AML-193 (cell line): ENCODE measurements at regions not wholly inside any gene's neighbourhood (a gene's known extent, or its start where the extent isn't known, plus 50 kb on each side); places are given as distances from the start of the nearest gene placed in this dataset.
A peak's percentile ranks its signal among the peaks of the same experiment; 100 is the strongest.

Source experiments
- DNase-seq, 2 experiments: peaks; one replicate each; lab custom pipeline; 2025; lab: John Stamatoyannopoulos, UW

- no peak for DNase-seq
Observed at GRCh38 chr21:35843911-35844667, 216.2 kb downstream of the SETD4 start.

- DNase-seq: no peak
Observed at GRCh38 chr21:35840949-35841348, 219.4 kb downstream of the SETD4 start.

- peak; percentile 59 to 68 for DNase-seq
Observed at GRCh38 chr21:35840197-35840799, 220.0 kb downstream of the SETD4 start.

DNA sequence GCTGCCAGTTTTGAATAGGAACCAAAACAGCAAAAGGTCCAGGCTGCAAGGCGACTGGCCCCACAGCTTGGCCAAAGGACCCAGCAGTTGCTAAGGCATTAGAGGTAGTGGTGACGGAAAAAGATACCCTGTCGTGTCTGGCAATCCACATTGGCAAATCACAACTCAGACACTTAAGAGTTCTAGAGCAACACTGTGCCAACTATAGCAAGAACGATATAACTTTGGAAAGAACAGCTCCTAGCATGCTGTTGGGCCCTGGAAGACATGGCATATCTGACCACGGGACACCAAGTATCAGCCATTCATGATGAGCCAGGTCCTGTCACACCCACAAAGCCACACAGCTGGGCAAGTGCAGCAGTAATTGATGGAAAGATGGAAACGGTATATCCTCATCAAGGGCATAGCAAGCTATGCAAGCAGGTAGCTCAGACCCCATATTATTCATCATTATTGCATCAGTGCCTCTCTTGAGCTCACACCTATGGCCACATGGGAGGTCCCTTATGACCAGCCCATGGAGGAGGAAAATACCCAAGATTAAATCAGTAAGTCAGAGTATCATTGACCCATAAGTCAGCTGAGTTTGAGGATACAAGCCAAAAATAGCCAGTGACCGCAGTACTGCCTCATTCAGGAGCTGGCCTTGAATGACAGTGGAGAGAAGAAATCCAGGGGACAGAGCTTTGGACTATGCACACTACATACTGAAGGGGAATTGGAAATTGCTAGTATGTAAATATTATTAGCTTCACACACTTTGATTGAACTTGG, 221.2 kb downstream of the SETD4 start:
- no peak for DNase-seq

DNA sequence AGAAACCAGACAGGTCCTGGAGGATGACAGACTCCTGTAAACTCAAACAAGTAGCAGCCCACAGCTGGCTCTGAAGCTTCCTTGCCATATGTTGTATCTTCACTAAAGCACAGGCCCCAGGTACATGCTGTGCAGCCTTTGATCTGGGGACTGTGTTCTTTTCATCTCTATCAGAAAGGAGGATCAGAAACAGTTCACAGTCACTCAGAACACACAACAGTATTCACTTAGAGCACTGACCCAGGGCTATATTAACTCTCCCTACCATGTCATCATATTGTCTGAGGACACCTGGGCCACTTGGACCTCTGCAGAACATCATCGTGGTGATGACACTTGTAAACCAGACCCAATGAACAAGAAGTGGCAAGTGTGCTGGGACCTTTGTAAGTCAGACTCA, 222.0 kb downstream of the SETD4 start:
- DNase-seq: no peak

- DNase-seq: no peak
Observed at GRCh38 chr21:35833991-35834390, 226.3 kb downstream of the SETD4 start.

DNA sequence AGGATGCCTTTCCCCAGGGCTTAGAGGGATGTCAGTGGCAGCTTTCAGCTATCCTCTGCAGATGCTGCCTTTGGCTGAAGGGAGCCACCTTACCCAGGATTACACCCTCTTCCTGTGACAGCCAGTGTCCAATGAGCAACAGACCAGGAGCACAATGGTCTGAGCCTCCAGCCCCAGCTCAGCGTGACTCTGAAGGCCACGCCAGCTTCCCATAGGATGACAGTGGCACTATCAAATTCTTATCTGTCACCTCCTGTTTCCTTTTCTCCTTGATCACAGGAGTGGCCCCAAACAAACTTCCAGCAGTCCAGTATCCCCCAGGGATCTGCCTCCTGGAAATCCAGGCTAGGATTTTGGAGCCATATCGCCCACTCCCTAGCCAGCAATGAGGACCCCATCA, 226.9 kb downstream of the SETD4 start:
- no peak for DNase-seq

DNA sequence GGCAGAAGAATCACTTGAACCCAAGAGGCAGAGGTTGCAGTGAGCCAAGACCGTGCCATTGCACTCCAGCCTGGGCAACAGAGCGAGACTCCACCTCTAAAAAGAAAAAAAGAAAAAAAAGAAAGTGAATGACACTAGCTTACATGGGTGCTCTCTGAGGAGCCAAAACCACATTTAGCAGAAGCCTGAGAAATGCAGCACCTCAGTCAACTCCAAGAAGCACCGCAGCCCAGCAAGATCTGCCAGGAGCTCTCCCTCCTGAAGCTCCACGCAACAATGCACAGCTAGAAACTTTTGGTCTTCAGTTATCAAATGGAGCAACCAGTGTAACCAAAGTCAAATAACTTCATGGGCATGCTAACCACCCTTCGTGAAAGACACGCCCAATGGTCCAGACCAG, 229.1 kb downstream of the SETD4 start:
- no peak for DNase-seq

- DNase-seq: no peak
Observed at GRCh38 chr21:35829067-35829466, 231.3 kb downstream of the SETD4 start.

DNA sequence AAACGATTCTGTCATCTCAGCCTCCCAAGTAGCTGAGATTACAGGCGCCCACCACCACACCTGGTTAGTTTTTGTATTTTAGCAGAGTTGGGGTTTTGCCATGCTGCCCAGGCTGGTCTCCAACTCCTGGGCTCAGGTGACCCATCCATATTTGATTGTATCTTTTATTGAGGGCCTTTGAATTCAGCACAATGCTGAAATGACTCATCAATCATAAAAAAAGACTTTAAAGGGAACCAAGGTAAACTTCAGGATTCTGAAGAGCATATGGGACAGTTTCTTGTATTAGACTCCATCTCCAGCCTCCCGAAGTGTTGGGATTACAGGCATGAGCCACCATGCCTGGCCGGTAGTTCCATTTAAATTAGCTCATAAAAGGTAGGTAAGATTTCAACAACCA, 232.2 kb downstream of the SETD4 start:
- DNase-seq: no peak

DNA sequence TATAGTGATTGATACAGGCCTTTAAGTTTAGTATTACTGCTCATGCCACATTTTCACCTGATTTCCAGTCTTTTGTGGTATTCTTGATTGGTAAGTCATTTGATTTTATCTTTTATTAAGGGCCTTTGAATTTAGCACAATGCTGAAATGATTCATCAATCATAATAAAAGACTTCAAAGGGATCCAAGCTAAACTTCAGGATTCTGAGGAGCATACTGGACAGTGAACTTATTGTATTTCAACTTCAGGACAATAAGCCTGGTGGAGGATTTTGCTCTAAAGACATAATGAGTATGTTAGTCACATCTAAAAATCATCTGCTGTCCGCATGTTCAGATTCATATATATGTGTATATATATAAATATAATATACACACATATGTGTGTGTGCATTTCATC, 233.3 kb downstream of the SETD4 start:
- no peak for DNase-seq

DNA sequence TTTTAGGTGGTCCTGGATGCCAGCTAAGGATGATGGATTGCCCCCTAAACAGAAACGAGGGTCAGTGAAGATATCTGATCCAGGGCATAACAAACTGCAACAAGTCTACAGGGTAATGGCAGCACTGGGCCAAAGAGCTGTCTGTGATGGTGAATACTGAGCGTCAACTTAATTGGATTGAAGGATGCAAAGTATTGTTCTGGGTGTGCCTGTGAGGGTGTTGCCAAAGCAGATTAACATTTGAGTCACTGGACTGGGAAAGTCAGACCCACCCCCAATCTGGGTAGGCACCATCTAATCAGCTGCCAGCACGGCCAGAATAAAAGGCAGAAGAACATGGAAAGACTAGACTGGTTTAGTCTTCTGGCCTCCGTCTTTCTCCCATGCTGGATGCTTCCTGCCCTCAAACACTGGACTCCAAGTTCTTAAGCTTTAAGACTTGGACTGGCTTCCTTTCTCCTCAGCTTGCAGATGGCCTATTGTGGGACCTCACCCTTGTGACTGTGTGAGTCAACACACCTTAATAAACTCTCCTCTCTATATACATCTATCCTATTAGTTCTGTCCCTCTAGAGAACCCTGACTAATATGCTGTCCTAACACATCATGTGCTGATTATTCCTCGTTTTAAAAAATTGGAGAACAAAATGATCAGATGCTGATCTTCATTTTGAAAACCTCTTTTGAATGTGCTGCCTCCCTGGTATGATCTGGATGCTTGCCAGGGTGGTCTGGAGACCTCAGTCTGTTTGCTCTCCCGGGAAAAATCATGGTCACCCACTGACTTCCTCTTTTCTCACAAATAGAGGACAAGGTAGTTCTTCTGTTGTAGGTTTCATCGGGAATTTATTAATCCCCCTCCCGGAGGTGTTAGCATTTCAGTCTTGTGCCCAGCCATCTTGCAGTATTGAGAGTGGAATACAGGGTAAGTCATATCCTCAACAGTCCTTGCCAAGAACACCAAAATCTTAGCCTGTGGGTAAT, 234.7 kb downstream of the SETD4 start:
- DNase-seq: no peak

DNA sequence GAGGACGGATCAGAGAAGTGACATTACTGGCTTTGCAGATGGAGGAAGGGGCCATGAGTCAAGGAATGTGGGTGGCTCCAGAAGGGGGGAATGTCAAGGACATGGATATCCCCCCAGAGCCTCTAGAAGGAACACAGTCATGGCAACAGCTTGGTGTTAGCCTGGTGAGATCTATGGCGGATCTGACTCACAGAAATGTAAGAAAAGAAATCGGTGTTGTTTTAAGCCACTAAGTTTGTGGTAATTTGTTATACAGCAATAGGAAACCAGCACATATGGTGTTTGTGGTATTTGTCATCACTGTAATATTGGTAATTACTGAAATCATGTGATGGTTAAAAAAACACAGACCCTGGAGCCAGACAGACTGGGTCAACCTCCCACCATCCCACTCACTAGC, 236.2 kb downstream of the SETD4 start:
- DNase-seq: no peak

GRCh38 chr21:35819134-35819533, 241.2 kb downstream of the SETD4 start:
- no peak for DNase-seq

DNA sequence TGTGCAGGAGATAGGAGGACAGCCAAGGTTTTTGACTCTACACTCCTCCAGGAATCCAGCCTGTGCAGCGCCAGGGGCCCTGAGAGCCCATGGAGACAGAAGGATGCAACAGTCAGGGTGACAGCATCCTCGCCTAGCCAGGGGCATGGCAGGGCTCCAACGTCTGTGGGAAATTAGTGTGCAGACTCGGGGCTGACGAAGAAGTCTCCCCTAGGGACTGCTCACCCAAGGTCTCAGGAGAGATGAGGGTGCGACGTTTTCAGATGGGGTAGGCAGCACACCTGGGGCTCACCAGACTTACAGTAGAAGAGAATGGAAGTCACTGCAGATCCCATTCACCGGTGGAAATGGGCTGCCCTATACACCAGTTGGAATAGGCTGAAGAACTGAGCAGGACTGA, 241.7 kb downstream of the SETD4 start:
- no peak for DNase-seq

DNA sequence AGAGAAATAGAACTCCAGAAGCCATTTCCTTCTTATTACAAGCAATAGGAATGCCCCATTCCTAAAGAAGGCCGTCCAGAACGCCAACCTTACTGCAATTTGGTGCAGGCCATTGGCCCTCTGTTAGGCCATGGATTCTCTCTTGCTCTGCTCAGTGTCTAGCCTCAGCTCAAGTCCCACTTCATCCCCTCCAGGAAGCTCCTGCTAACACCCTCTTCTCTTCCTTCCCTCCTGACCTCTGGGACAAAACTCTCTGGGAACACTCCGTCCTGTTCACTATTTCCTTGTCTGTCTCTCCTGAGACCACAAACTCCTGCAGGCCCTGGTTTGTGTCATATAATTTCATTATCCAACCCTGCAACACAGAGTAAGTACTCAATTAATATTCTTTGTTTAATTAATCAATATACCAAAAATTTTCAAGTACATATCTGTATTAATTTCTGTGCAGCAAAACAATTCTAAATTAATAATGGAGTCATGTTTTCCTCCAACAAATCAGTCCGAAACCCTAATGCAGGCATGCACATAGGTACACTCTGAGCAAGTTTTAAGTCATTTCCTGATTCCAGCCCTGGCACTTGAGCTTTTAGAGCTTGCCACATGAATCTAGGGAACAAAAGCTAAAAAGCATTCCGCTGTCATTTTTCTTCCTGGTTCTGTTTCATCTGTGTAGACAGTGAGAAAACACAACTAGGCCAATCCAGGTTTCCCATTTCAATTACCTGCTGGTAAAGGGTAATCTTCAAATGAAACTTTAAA, 245.3 kb downstream of the SETD4 start:
- DNase-seq: no peak

DNA sequence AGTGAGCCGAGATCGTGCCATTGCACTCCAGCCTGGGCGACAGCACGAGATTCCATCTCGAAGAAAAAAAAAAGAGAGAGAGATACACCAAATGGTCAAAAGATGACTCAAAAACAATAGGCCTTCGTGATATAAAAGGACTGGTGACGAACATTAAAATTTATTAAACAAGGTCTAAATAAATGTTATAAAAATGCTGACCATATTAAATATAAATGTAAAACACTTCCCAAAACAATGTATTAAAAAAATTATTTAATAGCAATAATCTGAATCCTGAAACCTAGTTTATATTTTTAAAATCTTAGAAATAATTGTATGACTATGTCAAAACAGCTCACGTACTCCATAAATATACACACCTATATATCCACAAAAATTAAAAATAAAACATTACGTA, 247.6 kb downstream of the SETD4 start:
- DNase-seq: no peak

GRCh38 chr21:35811191-35811806, 249.0 kb downstream of the SETD4 start:
- DNase-seq: no peak

- no peak for DNase-seq
Observed at GRCh38 chr21:35810431-35810970, 249.8 kb downstream of the SETD4 start.

GRCh38 chr21:35801391-35801790, 258.9 kb downstream of the SETD4 start:
- no peak for DNase-seq
